ENCODE measurements at regions not wholly inside any gene's neighbourhood (a gene's known extent, or its start where the extent isn't known, plus 50 kb on each side); places are given as distances from the start of the nearest gene placed in this dataset.

GRCh38 chr6:170176136-170176897 lies 114.6 kb downstream of the DLL1 start:
- WGBS, 2 donors: 85% methylated on average over 51 of the region's 51 CpGs
- Histone ChIP-seq H3K4me1 (no peaks in the 10 kb centered on the region), H3K27me3 (no peaks in the 10 kb centered on the region), H3K36me3 (no peaks in the 10 kb centered on the region), H3K27ac (no peak overlapping the region), H3K9me3 (no peaks in the 10 kb centered on the region), H3K4me3 (no peak overlapping the region)
- no peak for TF ChIP-seq POLR2A (IDR thresholded peaks at IDR 0.05)
- TF ChIP-seq POLR2AphosphoS5 (IDR thresholded peaks at IDR 0.05): no peak
- TF ChIP-seq CTCF (IDR thresholded peaks at IDR 0.05): no peak
- no peak for TF ChIP-seq EP300 (IDR thresholded peaks at IDR 0.05)
- DNase-seq: no peak
- intact Hi-C loops (cut with DNase I): no loop called here

- WGBS, 2 donors: 86 to 87% methylated on average over 28 of the region's 28 CpGs
- H3K4me1 ChIP-seq: no peaks in the 10 kb centered on the region
- no peaks in the 10 kb centered on the region for H3K36me3 ChIP-seq
- TF ChIP-seq CTCF (IDR thresholded peaks at IDR 0.05) (no peak), POLR2AphosphoS5 (IDR thresholded peaks at IDR 0.05) (no peak), EP300 (IDR thresholded peaks at IDR 0.05) (no peak), POLR2A (IDR thresholded peaks at IDR 0.05) (no peak)
- intact Hi-C loops (cut with DNase I): no loop called here
- no peak overlapping the region for H3K27ac ChIP-seq
- H3K9me3 ChIP-seq: no peaks in the 10 kb centered on the region
- H3K4me3 ChIP-seq: no peak overlapping the region
- DNase-seq: no peak
- H3K27me3 ChIP-seq: no peaks in the 10 kb centered on the region
Observed at GRCh38 chr6:170175644-170176135, 115.2 kb downstream of the DLL1 start.

DNA sequence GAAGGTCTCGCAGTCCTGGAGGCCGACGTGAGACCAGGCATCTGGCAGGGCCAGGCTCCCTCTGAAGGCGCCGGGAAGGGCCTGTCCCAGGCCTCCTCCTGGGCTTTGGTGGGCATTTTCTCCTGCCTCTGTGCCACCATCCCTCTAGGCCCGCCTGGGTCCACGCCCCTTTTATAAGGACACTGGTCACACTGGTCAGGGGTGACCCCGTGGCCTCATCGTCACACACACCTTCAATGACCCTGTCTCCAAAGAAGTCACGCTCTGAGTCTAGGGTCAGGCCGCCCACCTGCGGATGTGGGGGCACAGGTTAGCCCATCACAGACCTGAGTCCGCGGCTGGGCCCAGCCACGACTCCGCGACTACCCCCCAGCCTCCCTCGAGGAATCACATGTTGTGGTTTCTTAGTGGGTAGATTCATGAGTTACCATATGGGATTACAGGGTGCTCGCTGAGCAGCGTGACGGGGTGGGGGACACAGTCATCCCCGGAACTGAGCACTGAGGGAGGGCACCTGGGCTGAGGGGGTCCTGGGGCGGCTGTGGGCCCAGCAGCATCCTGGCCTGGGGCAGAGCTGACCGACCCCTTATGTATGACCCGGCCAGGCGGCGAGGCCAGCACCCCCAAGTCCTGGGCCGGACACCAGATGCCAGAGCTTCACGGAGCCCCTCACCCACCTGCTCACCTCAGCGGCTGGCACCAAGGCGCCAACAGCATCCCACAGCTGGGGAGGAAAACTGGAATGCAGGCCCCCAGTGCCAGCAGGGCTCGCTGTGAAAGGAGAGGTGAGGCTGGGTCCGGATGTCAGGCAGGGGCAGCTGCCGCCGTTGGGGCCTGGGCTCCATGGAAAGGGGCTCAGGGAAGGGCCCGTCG lies 115.9 kb downstream of the DLL1 start:
- H3K27me3 ChIP-seq: no peaks in the 10 kb centered on the region
- no peak overlapping the region for H3K27ac ChIP-seq
- H3K4me3 ChIP-seq: no peak overlapping the region
- TF ChIP-seq EP300 (IDR thresholded peaks at IDR 0.05): no peak
- TF ChIP-seq POLR2AphosphoS5 (IDR thresholded peaks at IDR 0.05): no peak
- TF ChIP-seq POLR2A (IDR thresholded peaks at IDR 0.05): no peak
- TF ChIP-seq CTCF (IDR thresholded peaks at IDR 0.05): no peak
- H3K9me3 ChIP-seq: no peaks in the 10 kb centered on the region
- H3K4me1 ChIP-seq: no peaks in the 10 kb centered on the region
- DNase-seq: no peak
- intact Hi-C loops (cut with DNase I): no loop called here
- WGBS, 2 donors: 91 to 93% methylated on average over 37 of the region's 37 CpGs
- no peaks in the 10 kb centered on the region for H3K36me3 ChIP-seq

- intact Hi-C loops (cut with DNase I): no loop called here
- Histone ChIP-seq H3K4me1 (no peaks in the 10 kb centered on the region), H3K27me3 (no peaks in the 10 kb centered on the region), H3K27ac (no peak overlapping the region), H3K36me3 (no peaks in the 10 kb centered on the region), H3K4me3 (no peak overlapping the region), H3K9me3 (no peaks in the 10 kb centered on the region)
- peak; percentile 62 for DNase-seq
- no peak for TF ChIP-seq POLR2AphosphoS5 (IDR thresholded peaks at IDR 0.05)
- no peak for TF ChIP-seq POLR2A (IDR thresholded peaks at IDR 0.05)
- WGBS, 2 donors: 69 to 80% methylated on average over 17 of the region's 17 CpGs
Observed at GRCh38 chr6:170174124-170174770, 116.6 kb downstream of the DLL1 start.
